GM15510 (cell line): ENCODE measurements at regions not wholly inside any gene's neighbourhood (a gene's known extent, or its start where the extent isn't known, plus 50 kb on each side); places are given as distances from the start of the nearest gene placed in this dataset.

Experiments used
- POLR2A ChIP-seq: IDR thresholded peaks from 3 replicates; pipeline ENCODE4 v1.6.1; 2011; ENCODE audit warnings: borderline replicate concordance; ENCODE audit not compliant: insufficient read length; ENCODE audit errors: extremely low read depth

DNA sequence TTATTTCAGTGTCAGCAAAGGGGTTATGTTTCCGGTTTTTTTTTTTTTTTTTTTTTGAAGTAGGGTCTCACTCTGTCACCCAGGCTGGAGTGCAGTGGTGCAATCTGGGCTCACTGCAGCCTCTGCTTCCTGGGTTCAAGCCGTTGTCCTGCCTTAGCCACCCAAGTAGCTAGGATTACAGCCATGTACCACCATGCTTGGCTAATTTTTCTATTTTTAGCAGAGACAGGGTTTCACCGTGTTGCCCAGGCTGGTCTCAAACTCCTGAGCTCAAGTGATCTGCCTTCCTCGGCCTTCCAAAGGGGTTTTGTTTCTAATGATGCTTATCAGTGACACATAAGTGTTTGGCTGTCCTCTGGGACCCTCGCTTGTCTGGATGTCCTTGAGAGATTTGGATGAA, 235.7 kb upstream of the C2CD4B start:
- no peak for TF ChIP-seq POLR2A

DNA sequence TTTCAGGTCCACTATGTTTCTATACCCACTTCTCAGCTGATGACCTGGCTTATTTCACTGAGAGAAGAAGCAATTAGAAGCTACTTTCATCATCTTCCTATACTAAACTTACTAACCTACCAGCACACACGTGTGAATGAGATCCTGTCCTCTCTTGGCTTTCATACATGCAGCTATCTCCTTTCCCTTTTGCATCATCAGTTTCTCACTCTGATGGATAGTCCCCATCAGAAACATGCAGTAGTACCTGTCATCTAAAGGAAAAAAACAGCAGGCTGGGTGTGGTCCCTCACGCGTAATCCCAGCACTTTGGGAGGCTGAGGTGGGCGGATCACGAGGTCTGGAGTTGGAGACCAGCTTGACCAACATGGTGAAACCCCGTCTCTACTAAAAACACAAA, 237.6 kb upstream of the C2CD4B start:
- TF ChIP-seq POLR2A: no peak

GRCh38 chr15:62403164-62403809, 238.2 kb upstream of the C2CD4B start:
- no peak for TF ChIP-seq POLR2A

- TF ChIP-seq POLR2A: no peak
Observed at GRCh38 chr15:62404194-62404985, 239.3 kb upstream of the C2CD4B start.

GRCh38 chr15:62406305-62406891, 241.3 kb upstream of the C2CD4B start:
- TF ChIP-seq POLR2A: no peak

GRCh38 chr15:62407216-62407615, 242.1 kb upstream of the C2CD4B start:
- TF ChIP-seq POLR2A: no peak

- no peak for TF ChIP-seq POLR2A
Observed at GRCh38 chr15:62407962-62408361, 242.9 kb upstream of the C2CD4B start.

- no peak for TF ChIP-seq POLR2A
Observed at GRCh38 chr15:62409466-62409865, 244.4 kb upstream of the C2CD4B start.

DNA sequence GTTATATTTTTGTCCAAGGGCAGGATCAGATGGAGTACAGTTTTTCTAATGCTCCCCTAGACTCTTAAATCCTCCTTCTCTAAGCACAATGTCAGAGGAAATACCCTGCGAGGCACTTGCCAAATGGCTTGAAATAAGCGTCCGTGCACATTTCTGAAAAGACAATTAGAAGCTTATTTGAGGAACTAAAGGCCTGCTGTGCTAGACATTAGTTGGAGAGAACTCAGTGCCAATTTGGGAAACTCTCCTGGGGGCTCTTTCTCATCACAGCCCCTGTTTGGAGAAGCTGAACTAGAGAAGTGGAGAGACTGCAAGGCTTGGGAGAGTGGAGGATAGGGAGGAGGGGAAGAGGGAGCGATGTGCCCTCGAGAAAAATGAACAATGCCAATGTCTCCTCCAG, 247.6 kb upstream of the C2CD4B start:
- no peak for TF ChIP-seq POLR2A

DNA sequence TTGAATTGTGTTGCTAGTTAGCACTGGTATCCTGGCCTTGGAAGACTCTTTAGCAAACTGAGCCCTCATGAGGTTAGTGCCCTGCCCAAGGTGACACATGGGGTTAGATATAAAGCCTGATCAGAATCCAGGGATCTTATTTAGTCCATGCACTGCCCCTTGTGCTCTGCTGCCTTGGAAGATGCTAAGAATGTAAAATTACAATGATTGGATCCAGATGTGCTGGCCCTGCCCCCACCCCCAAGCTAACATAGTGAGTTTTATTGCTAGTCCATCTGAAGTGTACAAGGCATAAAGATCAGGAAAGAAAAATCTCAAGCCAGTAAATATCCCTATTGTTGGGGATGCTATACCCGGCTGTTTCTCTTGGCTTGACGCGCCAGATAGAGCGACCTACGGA, 248.1 kb upstream of the C2CD4B start:
- no peak for TF ChIP-seq POLR2A

DNA sequence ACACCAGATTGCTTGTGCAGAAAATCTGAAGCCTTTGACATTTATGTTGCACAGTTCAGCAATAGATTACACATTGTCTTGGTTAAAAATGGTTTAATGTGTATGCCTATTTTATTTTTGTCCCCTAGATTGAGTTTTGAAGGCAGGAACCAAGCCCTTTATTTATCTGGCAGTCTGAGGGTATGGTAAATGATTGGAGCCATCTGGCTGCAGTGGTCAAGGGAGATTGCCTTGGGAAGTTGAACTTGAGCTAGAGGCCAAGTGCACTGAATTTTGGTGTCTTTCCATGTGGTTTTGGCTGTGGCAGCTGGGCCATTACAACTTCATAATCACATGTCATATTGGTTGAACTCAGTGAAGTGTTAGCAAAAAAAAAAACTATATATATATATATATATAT, 248.7 kb upstream of the C2CD4B start:
- TF ChIP-seq POLR2A: no peak

DNA sequence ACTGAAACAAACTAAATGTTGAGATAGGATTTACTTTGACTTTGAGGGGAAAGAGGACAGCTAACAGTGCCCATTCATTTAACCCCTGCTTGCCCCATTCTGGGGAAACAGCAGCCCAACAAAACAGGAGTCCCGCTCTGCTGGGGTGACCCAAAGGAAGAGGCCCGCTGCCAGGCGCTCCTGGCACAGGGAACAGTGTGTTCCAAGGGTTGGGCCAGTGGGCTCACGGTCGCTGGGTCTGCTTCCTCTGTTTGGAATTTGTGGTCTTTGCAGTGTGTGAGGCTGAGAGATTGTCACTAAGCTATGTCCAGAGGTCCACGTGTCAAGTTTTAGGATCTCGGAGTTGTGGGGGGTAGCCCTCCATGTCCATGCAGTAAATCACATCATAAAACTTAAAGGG, 250.4 kb upstream of the C2CD4B start:
- TF ChIP-seq POLR2A: no peak

- TF ChIP-seq POLR2A: no peak
Observed at GRCh38 chr15:62416526-62416925, 251.4 kb upstream of the C2CD4B start.

GRCh38 chr15:62417439-62417838, 252.4 kb upstream of the C2CD4B start:
- TF ChIP-seq POLR2A: no peak

GRCh38 chr15:62419192-62419591, 254.1 kb upstream of the C2CD4B start:
- no peak for TF ChIP-seq POLR2A

GRCh38 chr15:62421289-62421688, 256.2 kb upstream of the C2CD4B start:
- TF ChIP-seq POLR2A: no peak
